NCI-H82 treated with DMSO at 0.1 percent for 48 hours (cell line): ENCODE measurements at regions not wholly inside any gene's neighbourhood (a gene's known extent, or its start where the extent isn't known, plus 50 kb on each side); places are given as distances from the start of the nearest gene placed in this dataset.

Experiments used
- DNase-seq: peaks from one replicate; lab custom pipeline; 2025; ENCODE audit not compliant: unreplicated experiment; lab: John Stamatoyannopoulos, UW

DNA sequence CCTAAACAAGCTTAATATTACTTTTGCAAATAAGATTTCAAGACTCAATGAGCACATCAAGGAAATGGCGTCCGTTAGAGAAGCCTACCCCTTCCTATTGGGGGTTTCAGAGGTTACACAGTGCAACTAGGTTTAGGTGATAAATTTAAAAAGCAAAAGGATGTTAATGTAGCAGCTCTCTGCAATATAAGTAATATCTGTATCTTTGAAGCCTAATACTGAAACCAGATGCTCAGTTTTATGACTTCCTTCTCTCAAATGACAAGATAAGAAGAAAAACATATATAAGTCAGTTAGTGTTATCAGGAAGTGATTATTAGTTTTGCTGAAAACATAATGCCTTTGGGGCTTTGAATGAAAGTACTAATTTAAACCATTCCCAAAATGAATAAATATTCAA, 54.3 kb upstream of the MED13 start:
- no peak for DNase-seq
